ENCODE measurements at regions not wholly inside any gene's neighbourhood (a gene's known extent, or its start where the extent isn't known, plus 50 kb on each side); places are given as distances from the start of the nearest gene placed in this dataset.

DNA sequence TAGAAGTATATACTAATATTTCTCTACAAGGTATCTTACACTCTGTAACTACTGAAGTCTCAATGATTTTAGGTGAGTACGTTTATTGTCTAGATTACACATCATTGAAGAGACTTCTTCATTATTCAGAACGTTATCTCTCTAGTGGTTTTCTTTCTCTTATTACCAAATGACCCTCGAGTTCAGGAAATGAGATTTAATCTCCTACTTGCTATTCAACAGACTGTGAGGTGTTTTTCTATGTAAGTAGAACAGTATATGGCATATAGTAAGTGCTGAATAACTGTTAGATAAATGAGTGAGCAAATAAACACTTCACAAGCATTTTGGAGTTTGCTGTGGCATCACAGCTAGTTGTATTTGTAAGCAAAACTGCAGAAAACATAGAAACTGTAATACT, 947.2 kb upstream of the SLC39A10 start:
- in situ Hi-C loops (cut with MboI; ENCODE audit: low pct_unique_long_range_greater_than_20kb, low sequenced_read_pairs, unreplicated experiment): no loop called here
- TF ChIP-seq, protein P1, sequence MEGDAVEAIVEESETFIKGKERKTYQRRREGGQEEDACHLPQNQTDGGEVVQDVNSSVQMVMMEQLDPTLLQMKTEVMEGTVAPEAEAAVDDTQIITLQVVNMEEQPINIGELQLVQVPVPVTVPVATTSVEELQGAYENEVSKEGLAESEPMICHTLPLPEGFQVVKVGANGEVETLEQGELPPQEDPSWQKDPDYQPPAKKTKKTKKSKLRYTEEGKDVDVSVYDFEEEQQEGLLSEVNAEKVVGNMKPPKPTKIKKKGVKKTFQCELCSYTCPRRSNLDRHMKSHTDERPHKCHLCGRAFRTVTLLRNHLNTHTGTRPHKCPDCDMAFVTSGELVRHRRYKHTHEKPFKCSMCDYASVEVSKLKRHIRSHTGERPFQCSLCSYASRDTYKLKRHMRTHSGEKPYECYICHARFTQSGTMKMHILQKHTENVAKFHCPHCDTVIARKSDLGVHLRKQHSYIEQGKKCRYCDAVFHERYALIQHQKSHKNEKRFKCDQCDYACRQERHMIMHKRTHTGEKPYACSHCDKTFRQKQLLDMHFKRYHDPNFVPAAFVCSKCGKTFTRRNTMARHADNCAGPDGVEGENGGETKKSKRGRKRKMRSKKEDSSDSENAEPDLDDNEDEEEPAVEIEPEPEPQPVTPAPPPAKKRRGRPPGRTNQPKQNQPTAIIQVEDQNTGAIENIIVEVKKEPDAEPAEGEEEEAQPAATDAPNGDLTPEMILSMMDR (IDR thresholded peaks at IDR 0.05; ENCODE audit: extremely low read depth, insufficient read depth, missing control alignments): no peak
- no peak for DNase-seq (ENCODE audit: low spot score)

DNA sequence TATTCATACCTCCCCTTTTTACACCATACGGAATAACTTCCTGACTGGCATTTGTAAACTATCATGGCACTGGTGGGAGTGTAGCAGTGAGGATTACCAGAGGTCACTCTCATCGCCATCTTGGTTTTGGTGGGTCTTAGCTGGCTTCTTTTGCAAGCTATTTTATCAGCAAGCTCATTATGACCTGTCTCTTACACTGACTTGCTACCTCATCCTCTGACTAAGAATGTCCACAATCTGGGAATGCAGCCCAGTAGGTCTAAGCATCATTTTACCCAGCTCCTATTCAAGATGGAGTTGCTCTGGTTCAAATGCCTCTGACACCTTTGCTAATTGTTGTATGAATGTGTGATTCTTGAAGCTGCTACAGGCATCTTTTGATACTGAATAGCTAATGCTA, 950.8 kb upstream of the SLC39A10 start:
- TF ChIP-seq, protein P1 (IDR thresholded peaks at IDR 0.05; ENCODE audit: extremely low read depth, insufficient read depth, missing control alignments): no peak

DNA sequence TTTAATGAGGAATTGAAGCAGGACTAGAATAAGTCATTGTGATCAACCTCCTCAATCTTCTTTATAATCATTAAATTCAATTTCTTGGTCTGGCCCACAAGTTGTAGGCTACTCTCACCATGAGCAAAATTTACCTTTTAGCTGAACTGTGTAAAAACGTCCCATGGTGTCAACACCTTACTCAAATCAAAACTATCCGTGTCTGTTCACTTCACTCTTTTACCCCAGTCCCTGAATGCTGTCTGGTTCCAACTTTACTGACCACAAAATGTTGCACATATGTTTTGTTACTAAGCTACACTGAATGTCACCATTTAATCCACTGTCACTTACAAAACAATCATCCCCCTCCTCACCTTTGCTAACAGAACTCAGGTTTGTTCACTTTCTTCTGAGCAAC, 951.6 kb upstream of the SLC39A10 start:
- in situ Hi-C loops (cut with MboI; ENCODE audit: low pct_unique_long_range_greater_than_20kb, low sequenced_read_pairs, unreplicated experiment): no loop called here
- TF ChIP-seq, protein P1 (IDR thresholded peaks at IDR 0.05; ENCODE audit: extremely low read depth, insufficient read depth, missing control alignments): no peak
- DNase-seq (ENCODE audit: low spot score): no peak

More for the DNA sequence above, 950.8 kb upstream of the SLC39A10 start:
- in situ Hi-C loops (cut with MboI; ENCODE audit: low pct_unique_long_range_greater_than_20kb, low sequenced_read_pairs, unreplicated experiment): no loop called here
- no peak for DNase-seq (ENCODE audit: low spot score)

DNA sequence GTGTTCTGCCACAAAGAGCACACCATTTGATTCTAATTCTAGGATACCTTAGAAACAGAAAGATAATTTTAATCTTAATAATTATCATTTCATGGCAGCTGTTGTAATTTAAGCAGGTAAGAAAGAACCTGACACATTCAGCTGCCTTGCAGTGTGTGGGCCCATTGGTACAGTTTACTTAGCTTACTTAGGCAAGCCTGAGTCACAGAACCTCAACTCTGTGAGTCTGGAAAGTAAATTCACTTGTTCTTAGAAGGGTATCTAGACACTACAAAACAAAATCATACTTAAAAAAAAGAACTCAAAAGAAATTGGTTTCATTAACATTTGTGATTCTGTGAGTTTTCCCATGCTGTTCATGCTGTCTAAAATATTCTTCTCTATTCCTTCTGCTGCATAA, 956.3 kb upstream of the SLC39A10 start:
- TF ChIP-seq, protein P1 (IDR thresholded peaks at IDR 0.05; ENCODE audit: extremely low read depth, insufficient read depth, missing control alignments): no peak
- no peak for DNase-seq (ENCODE audit: low spot score)
- in situ Hi-C loops (cut with MboI; ENCODE audit: low pct_unique_long_range_greater_than_20kb, low sequenced_read_pairs, unreplicated experiment): no loop called here

DNA sequence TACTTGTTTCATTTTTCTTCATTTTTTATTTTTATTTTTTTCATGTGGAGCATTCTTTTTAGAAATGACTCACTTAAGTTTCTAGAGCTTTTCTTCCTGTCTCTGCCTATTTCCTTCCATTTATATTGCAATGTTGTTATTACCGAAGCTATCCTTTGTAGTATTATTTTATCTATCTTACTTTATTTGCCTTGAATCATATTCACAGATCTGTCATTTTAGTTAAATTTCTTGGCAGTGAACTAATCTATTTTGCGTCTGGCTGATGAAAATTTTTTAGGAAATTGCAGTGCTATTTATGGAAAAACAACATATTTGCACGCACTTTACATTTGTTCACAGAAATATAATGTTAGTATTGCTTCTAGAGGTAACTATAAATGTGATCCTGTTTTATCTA, 956.9 kb upstream of the SLC39A10 start:
- in situ Hi-C loops (cut with MboI; ENCODE audit: low pct_unique_long_range_greater_than_20kb, low sequenced_read_pairs, unreplicated experiment): no loop called here
- TF ChIP-seq, protein P1 (IDR thresholded peaks at IDR 0.05; ENCODE audit: extremely low read depth, insufficient read depth, missing control alignments): no peak
- no peak for DNase-seq (ENCODE audit: low spot score)

DNA sequence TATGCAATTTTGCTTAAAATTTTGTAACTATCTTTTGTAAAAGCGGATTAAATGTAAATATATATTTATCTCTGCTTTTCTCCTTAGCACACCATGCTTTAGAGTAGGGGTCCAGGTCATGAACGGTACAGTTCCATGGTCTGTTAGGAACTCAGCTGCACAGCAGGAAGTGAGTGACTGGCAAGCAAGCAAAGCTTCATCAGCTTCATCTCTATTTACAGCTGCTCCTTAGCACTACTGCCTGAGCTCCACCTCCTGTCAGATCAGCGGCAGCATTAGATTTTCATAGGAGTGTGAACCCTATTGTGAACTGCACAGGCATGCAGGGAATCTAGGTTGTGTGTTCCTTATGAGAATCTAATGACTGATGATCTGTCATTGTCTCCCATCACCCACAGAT, 959.0 kb upstream of the SLC39A10 start:
- TF ChIP-seq, protein P1 (IDR thresholded peaks at IDR 0.05; ENCODE audit: extremely low read depth, insufficient read depth, missing control alignments): no peak
- no peak for DNase-seq (ENCODE audit: low spot score)
- in situ Hi-C loops (cut with MboI; ENCODE audit: low pct_unique_long_range_greater_than_20kb, low sequenced_read_pairs, unreplicated experiment): no loop called here

DNA sequence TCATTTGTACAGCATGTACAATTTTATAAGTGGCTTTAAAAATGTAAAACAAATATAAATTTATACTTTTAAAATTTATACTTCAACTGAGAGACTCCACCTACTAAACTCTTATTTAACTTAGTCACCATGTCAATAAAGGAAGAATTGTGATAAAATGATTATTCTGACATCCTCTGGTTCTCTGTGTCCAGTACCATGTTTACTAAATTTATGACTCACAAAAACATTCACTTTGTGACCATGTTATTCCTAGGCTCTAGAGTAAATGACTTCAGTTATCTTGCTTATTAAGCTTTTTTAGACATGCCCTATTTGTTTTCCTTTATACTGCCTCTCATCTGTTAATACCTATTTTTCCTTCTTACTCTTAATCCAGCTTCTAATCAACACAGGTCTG, 959.6 kb upstream of the SLC39A10 start:
- no peak for DNase-seq (ENCODE audit: low spot score)
- in situ Hi-C loops (cut with MboI; ENCODE audit: low pct_unique_long_range_greater_than_20kb, low sequenced_read_pairs, unreplicated experiment): no loop called here
- TF ChIP-seq, protein P1 (IDR thresholded peaks at IDR 0.05; ENCODE audit: extremely low read depth, insufficient read depth, missing control alignments): no peak
